Endothelial cell of umbilical vein (primary cell): ENCODE measurements at regions not wholly inside any gene's neighbourhood (a gene's known extent, or its start where the extent isn't known, plus 50 kb on each side); places are given as distances from the start of the nearest gene placed in this dataset.

Experiments used
- BruUV-seq: library from RNA; stranded (reverse); fragments of 400-500 nt; replicated peaks from 2 replicates; lab custom pipeline; 2021; lab: Mats Ljungman, UMichigan
- CTCF ChIA-PET: fragments of 300-600, 350-600 bp; sonication (Branson Sonifier 250); formaldehyde crosslinking; loops from one replicate; lab custom pipeline; 2021; ENCODE audit warnings: antibody characterized with exemption, inconsistent platforms; lab: Charles Lee
- POLR2A ChIA-PET: fragments of 300-600, 350-600 bp; sonication (Branson Sonifier 250); formaldehyde crosslinking; loops from one replicate; lab custom pipeline; 2021; ENCODE audit warnings: antibody characterized with exemption, inconsistent platforms; lab: Charles Lee
- DNase-seq: peaks from one replicate; pipeline ENCODE4 v3.0.0-alpha.2; 2011; ENCODE audit warnings: low read depth, low spot score
- FAIRE-seq: peaks from 2 replicates; lab custom pipeline; 2011; peaks lifted over from hg19 to GRCh38; lab: Jason Lieb, UNC
- H2AFZ ChIP-seq: 2 replicates; pipeline ENCODE4 v1.6.0; 2012; ENCODE audit warnings: low read depth, low read length, control low read depth, inconsistent platforms
- H3K27ac ChIP-seq: 2 replicates; pipeline ENCODE4 v1.5.1; 2011; ENCODE audit warnings: low read depth, mild to moderate bottlenecking, control low read depth, low read length, moderate library complexity; ENCODE audit not compliant: insufficient read depth
- H3K27me3 ChIP-seq, 2 experiments: 2 replicates each; pipeline versions ENCODE4 v1.6.0 to v1.6.1; 2011; ENCODE audit warnings: low read length in 2 of 2, mixed read lengths in 1 of 2; ENCODE audit not compliant: control insufficient read depth in 2 of 2, insufficient read depth in 2 of 2
- H3K36me3 ChIP-seq, 2 experiments: 2 replicates in 1 of 2; 3 replicates in 1 of 2; pipeline ENCODE4 v1.5.1; 2011; ENCODE audit warnings: low read length in 2 of 2, mild to moderate bottlenecking in 1 of 2, moderate library complexity in 1 of 2; ENCODE audit not compliant: control insufficient read depth in 2 of 2, insufficient read depth in 2 of 2; ENCODE audit errors: extremely low read depth in 1 of 2
- H3K4me1 ChIP-seq: 3 replicates; pipeline ENCODE4 v1.5.1; 2011; ENCODE audit warnings: mild to moderate bottlenecking, low read length; ENCODE audit not compliant: control insufficient read depth, insufficient read depth; ENCODE audit errors: extremely low read depth
- H3K4me2 ChIP-seq: 2 replicates; pipeline ENCODE4 v1.6.1; 2011; ENCODE audit warnings: low read length, control low read depth, mixed read lengths; ENCODE audit not compliant: insufficient read depth
- H3K4me3 ChIP-seq, 3 experiments: fragments of 200-600 bp in 1 of 3; sonication (generic), shearing (Covaris generic) in 1 of 3; replicated peaks in 1 of 3; 2 replicates each; pipeline ENCODE4 v1.5.1; 2011 to 2016; ENCODE audit warnings: control low read depth in 3 of 3, low read length in 3 of 3, mild to moderate bottlenecking in 2 of 3, inconsistent platforms in 1 of 3, low read depth in 1 of 3, moderate library complexity in 1 of 3; ENCODE audit not compliant: insufficient read depth in 1 of 3
- H3K79me2 ChIP-seq: 2 replicates; pipeline ENCODE4 v1.6.0; 2012; ENCODE audit warnings: low read length, inconsistent platforms; ENCODE audit not compliant: control insufficient read depth, insufficient read depth
- H3K9ac ChIP-seq: replicated peaks from 2 replicates; pipeline ENCODE3; 2011; ENCODE audit warnings: low read length, control low read depth; ENCODE audit not compliant: insufficient read depth; ENCODE audit errors: extremely low read depth
- H3K9me1 ChIP-seq: replicated peaks from 3 replicates; pipeline ENCODE4 v1.6.0; 2011; ENCODE audit warnings: mild to moderate bottlenecking, low read length; ENCODE audit not compliant: control insufficient read depth, insufficient read depth; ENCODE audit errors: extremely low read depth
- H3K9me3 ChIP-seq: replicated peaks from 2 replicates; pipeline ENCODE4 v1.5.1; 2012; ENCODE audit warnings: low read length, inconsistent platforms; ENCODE audit not compliant: control insufficient read depth, insufficient read depth
- H4K20me1 ChIP-seq: replicated peaks from 2 replicates; pipeline ENCODE3; 2011; ENCODE audit warnings: mild to moderate bottlenecking, low read length; ENCODE audit not compliant: control insufficient read depth, insufficient read depth; ENCODE audit errors: extremely low read depth
- CTCF ChIP-seq, 2 donors: IDR thresholded peaks; 1 replicate in 1 of 2; 2 replicates in 1 of 2; pipeline ENCODE4 v1.5.1; 2011; ENCODE audit warnings: low read length in 2 of 2, mild to moderate bottlenecking in 2 of 2, moderate library complexity in 2 of 2, control low read depth in 1 of 2, inconsistent platforms in 1 of 2, low read depth in 1 of 2; ENCODE audit not compliant: insufficient read depth in 1 of 2; ENCODE audit errors: extremely low read depth in 1 of 2
- FOS ChIP-seq: IDR thresholded peaks from 2 replicates; pipeline ENCODE4 v1.6.1; 2011; ENCODE audit warnings: mild to moderate bottlenecking, low read length, moderate library complexity, borderline replicate concordance; ENCODE audit not compliant: insufficient read depth
- GATA2 ChIP-seq: IDR thresholded peaks from 2 replicates; pipeline ENCODE4 v1.7.0; 2011; ENCODE audit warnings: low read depth, mild to moderate bottlenecking, moderate library complexity, mixed read lengths, low read length; ENCODE audit not compliant: insufficient read length, insufficient read depth
- MYC ChIP-seq: IDR thresholded peaks from one replicate; pipeline ENCODE4 v1.6.1; 2011; ENCODE audit warnings: mild to moderate bottlenecking, low read depth, low read length
- POLR2A ChIP-seq: IDR thresholded peaks from 2 replicates; pipeline ENCODE4 v1.6.1; 2012; ENCODE audit warnings: low read depth, mild to moderate bottlenecking, control low read depth, low read length
- POLR2AphosphoS5 ChIP-seq: IDR thresholded peaks from 2 replicates; pipeline ENCODE4 v1.6.1; 2012; ENCODE audit warnings: low read depth, mild to moderate bottlenecking, control low read depth, low read length, moderate library complexity; ENCODE audit not compliant: insufficient read depth
- dilution Hi-C: fragments of 300-500 bp; cut with MboI; formaldehyde crosslinking; loops from one replicate; pipeline ENCODE4 v1.15.0; 2019; ENCODE audit warnings: low sequenced_read_pairs; ENCODE audit not compliant: extremely low pct_ligation_motif_present
- intact Hi-C: fragments of 100-400 bp; cut with micrococcal nuclease; formaldehyde crosslinking; loops from one replicate; pipeline ENCODE4 v1.10.0; 2022

DNA sequence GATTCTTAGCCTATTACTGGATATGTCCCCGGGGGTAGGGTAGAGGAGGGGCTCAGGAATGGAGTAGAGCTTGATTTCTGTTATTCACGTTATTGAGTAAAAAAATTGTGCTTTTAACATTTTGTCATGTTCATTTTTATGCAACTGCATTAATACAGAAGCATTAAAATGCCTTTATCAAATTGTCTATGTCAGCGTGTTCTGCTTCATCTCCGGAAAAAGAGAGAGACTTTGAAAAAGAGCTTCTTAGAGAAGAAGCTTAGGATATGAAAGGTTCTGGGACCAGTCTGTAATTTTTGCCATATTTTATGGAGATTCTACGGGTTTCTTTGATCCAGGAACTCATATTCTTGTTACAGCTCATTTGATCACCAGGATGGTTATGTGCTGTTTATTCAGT lies 82.0 kb downstream of the SLC10A2 start:
- FAIRE-seq: no peak
- TF ChIP-seq GATA2 (no peak), POLR2A (no peak), CTCF (IDR thresholded peaks at IDR 0.05; ENCODE audit: extremely low read depth in 1 of 2, insufficient read depth in 1 of 2, low read depth in 1 of 2, low read length in 2 of 2) (no peak), MYC (no peak), FOS (no peak)

GRCh38 chr13:102983496-102983895 lies 82.7 kb downstream of the SLC10A2 start:
- no peaks in the 10 kb centered on the region for H3K27me3 ChIP-seq
- DNase-seq: no peak
- no peak overlapping the region for H3K27ac ChIP-seq
- intact Hi-C loops: no loop called here
- H3K36me3 ChIP-seq: no peaks in the 10 kb centered on the region
- ChIA-PET CTCF (no interaction called here), POLR2A (no interaction called here)
- no peaks in the 10 kb centered on the region for H3K9me1 ChIP-seq
- no peak overlapping the region for H2AFZ ChIP-seq
- H3K9me3 ChIP-seq: no peaks in the 10 kb centered on the region
- no peaks in the 10 kb centered on the region for H3K79me2 ChIP-seq
- dilution Hi-C loops: no loop called here
- BruUV-seq: no TSS peak
- H3K4me2 ChIP-seq: no peak overlapping the region
- no peak for TF ChIP-seq POLR2AphosphoS5
- H3K9ac ChIP-seq: no peak overlapping the region
- no peaks in the 10 kb centered on the region for H3K4me1 ChIP-seq
- FAIRE-seq: no peak
- H4K20me1 ChIP-seq: no peaks in the 10 kb centered on the region
- no peak overlapping the region for H3K4me3 ChIP-seq

More for the DNA sequence above, 82.0 kb downstream of the SLC10A2 start:
- POLR2A ChIA-PET: no interaction called here
- no peaks in the 10 kb centered on the region for H3K36me3 ChIP-seq
- no peaks in the 10 kb centered on the region for H3K4me1 ChIP-seq
- no peak overlapping the region for H2AFZ ChIP-seq
- CTCF ChIA-PET: no interaction called here
- no TSS peak for BruUV-seq
- no peak overlapping the region for H3K4me3 ChIP-seq
- no peak for DNase-seq
- no peaks in the 10 kb centered on the region for H3K9me3 ChIP-seq
- H3K27me3 ChIP-seq: no peaks in the 10 kb centered on the region
- no peak overlapping the region for H3K27ac ChIP-seq
- intact Hi-C loops (no loop called here), dilution Hi-C loops (no loop called here)
- no peaks in the 10 kb centered on the region for H3K9me1 ChIP-seq
- H3K79me2 ChIP-seq: no peaks in the 10 kb centered on the region
- no peaks in the 10 kb centered on the region for H4K20me1 ChIP-seq
- no peak overlapping the region for H3K4me2 ChIP-seq
- no peak overlapping the region for H3K9ac ChIP-seq
